Stimulated activated naive CD8-positive, alpha-beta T cell treated with anti-CD3 and anti-CD28 coated beads, Interleukin-15, amount 100 ng/mL, for 72 hours (primary cell): ENCODE measurements at regions not wholly inside any gene's neighbourhood (a gene's known extent, or its start where the extent isn't known, plus 50 kb on each side); places are given as distances from the start of the nearest gene placed in this dataset.
A peak's percentile ranks its signal among the peaks of the same experiment; 100 is the strongest.

Experiments
- ATAC-seq: fragments of 150-1000 bp; cut with Tn5 transposase; 2 replicates; pipeline ENCODE4 v1.10.0; 2021; ENCODE audit warnings: mild to moderate bottlenecking, moderate library complexity
- DNase-seq, 2 donors: peaks; one replicate each; pipeline ENCODE4 v3.0.0; 2021 to 2022
- H3K27ac Mint-ChIP-seq, 2 donors: one replicate each; pipeline ENCODE4 v1.8.0; 2022; ENCODE audit warnings: mild to moderate bottlenecking in 2 of 2, mixed read lengths in 2 of 2, moderate library complexity in 2 of 2
- H3K27me3 Mint-ChIP-seq: one replicate; pipeline ENCODE4 v1.8.0; 2022; ENCODE audit warnings: mixed read lengths
- H3K4me1 Mint-ChIP-seq: one replicate; pipeline ENCODE4 v1.8.0; 2022; ENCODE audit warnings: mild to moderate bottlenecking, mixed read lengths
- H3K4me3 Mint-ChIP-seq, 2 donors: one replicate each; pipeline ENCODE4 v1.8.0; 2022; ENCODE audit warnings: mild to moderate bottlenecking in 2 of 2, mixed read lengths in 2 of 2, moderate library complexity in 1 of 2
- H3K9me3 Mint-ChIP-seq, 2 donors: one replicate each; pipeline ENCODE4 v1.8.0; 2022; ENCODE audit warnings: mixed read lengths in 2 of 2

DNA sequence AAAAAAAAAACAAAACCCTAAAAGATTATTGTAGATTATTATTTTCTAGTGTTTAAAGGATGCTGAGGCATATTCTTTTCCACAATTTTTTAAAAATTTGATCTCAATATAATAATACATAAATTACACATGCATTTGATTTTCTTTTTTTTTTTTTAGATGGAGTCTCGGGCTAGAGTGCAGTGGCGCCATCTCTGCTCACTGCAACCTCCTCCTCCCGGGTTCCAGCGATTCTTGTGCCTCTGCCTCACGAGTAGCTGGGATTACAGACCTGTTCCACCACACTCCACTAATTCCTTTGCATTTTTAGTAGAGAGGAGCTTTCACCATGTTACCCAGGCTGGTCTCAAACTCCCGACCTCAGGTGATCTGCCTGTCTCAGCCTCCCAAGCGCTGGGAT lies 83.5 kb upstream of the TSPAN5 start:
- H3K4me1 Mint-ChIP-seq, result peaks cover 4% of the 10 kb centered on the region
- H3K27me3 Mint-ChIP-seq, result no peaks in the 10 kb centered on the region
- H3K9me3 Mint-ChIP-seq, result peaks cover 8 to 16% of the 10 kb centered on the region in 2 donors
- ATAC-seq, result no peak
- no peak for DNase-seq
- no peak overlapping the region for H3K4me3 Mint-ChIP-seq
- peak overlapping the region in 1 of 2 donors; percentile 67 for H3K27ac Mint-ChIP-seq

- Mint-ChIP-seq H3K27me3 (no peaks in the 10 kb centered on the region), H3K4me3 (no peak overlapping the region), H3K9me3 (peaks cover 8 to 16% of the 10 kb centered on the region in 2 donors), H3K27ac (no peak overlapping the region), H3K4me1 (no peaks in the 10 kb centered on the region)
- no peak for ATAC-seq
- DNase-seq, result no peak
Measured at GRCh38 chr4:98739751-98740150, 81.3 kb upstream of the TSPAN5 start.

GRCh38 chr4:98733601-98734000 lies 75.2 kb upstream of the TSPAN5 start:
- no peak for ATAC-seq
- H3K4me3 Mint-ChIP-seq, result no peak overlapping the region
- no peak overlapping the region for H3K27ac Mint-ChIP-seq
- H3K27me3 Mint-ChIP-seq, result no peaks in the 10 kb centered on the region
- H3K4me1 Mint-ChIP-seq, result peaks cover 3% of the 10 kb centered on the region
- H3K9me3 Mint-ChIP-seq, result peaks cover 8 to 16% of the 10 kb centered on the region in 2 donors
- DNase-seq, result no peak

GRCh38 chr4:98728871-98729270 lies 70.5 kb upstream of the TSPAN5 start:
- H3K4me3 Mint-ChIP-seq, result no peak overlapping the region
- no peak overlapping the region for H3K27ac Mint-ChIP-seq
- ATAC-seq (no peak), DNase-seq (no peak)
- H3K27me3 Mint-ChIP-seq, result no peaks in the 10 kb centered on the region
- H3K9me3 Mint-ChIP-seq, result peaks cover 22 to 27% of the 10 kb centered on the region in 2 donors
- H3K4me1 Mint-ChIP-seq, result peaks cover 9% of the 10 kb centered on the region

DNA sequence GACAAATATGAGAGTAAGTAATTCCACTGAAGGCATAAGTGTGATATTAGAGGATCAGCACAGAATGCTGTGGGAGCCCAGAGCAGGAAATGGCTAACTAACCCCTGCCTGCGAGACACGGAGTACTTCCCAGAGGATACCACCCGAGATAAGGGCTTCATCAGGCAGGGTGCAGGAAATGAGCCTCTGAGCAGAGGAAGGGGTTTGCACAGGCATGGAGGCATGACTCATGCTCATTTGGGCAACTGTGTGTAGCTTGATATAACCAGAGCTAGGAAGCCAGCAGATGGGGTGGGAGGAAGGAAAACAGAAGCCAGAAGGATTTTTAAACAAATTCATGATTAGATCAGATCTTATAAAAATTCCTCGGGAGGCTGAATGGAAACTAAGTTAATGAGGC lies 70.0 kb upstream of the TSPAN5 start:
- Mint-ChIP-seq H3K9me3 (peaks cover 22 to 29% of the 10 kb centered on the region in 2 donors), H3K4me1 (peaks cover 9% of the 10 kb centered on the region), H3K27ac (no peak overlapping the region), H3K27me3 (no peaks in the 10 kb centered on the region), H3K4me3 (peak overlapping the region in 1 of 2 donors; percentile 32)
- DNase-seq (no peak), ATAC-seq (peak; percentile 46)

DNA sequence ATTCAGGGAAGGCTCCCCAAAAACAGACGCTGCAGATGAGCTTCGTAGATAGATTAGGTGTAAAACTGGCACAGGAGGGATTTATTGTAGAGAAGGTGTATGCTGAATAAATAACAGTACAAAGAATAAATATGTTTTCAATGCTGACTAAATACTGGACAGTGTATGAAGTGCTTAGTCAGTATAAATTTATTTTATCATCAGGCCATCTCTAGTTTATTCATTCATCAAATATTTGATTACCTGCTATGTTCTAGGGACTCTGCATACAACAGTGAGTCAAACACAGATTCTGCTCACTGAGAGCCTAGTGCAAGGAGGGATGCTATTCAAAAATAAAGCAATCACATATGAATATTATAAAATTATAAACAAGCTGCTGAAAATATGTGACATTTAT lies 63.6 kb upstream of the TSPAN5 start:
- Mint-ChIP-seq H3K4me3 (no peak overlapping the region), H3K9me3 (peaks cover 26 to 29% of the 10 kb centered on the region in 2 donors), H3K4me1 (no peaks in the 10 kb centered on the region), H3K27me3 (no peaks in the 10 kb centered on the region), H3K27ac (no peak overlapping the region)
- ATAC-seq (no peak), DNase-seq (no peak)

DNA sequence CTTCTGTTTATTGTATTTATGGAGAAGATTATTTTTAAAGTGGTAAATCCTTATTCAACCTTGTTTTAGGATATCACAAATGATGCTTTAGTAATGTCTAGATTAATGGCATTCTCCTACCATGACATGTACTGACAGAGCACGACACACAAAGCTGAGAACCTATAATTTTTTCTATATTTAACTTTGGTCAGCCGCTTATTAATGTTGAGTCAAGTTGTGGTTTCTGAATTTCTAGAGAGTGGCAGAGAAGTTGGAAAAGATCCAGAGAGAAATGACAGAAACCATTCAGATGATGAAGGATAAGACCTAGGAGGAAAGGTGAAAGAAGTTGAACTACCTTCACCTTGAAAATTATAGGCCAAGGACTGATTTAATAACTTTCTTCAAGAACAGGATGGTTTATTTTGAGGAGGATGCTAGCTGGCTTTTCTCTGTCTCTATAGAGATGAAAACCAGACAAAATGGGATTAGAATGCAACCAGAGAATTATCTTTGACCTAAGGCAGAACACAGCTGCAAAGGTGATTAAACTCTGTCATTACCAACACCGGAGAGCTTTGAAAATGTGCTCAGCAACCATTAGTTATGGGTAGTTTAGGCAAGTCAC lies 62.6 kb upstream of the TSPAN5 start:
- H3K9me3 Mint-ChIP-seq, result peaks cover 23 to 24% of the 10 kb centered on the region in 2 donors
- H3K4me1 Mint-ChIP-seq, result no peaks in the 10 kb centered on the region
- no peaks in the 10 kb centered on the region for H3K27me3 Mint-ChIP-seq
- H3K4me3 Mint-ChIP-seq, result no peak overlapping the region
- H3K27ac Mint-ChIP-seq, result no peak overlapping the region
- ATAC-seq (no peak), DNase-seq (no peak)

DNA sequence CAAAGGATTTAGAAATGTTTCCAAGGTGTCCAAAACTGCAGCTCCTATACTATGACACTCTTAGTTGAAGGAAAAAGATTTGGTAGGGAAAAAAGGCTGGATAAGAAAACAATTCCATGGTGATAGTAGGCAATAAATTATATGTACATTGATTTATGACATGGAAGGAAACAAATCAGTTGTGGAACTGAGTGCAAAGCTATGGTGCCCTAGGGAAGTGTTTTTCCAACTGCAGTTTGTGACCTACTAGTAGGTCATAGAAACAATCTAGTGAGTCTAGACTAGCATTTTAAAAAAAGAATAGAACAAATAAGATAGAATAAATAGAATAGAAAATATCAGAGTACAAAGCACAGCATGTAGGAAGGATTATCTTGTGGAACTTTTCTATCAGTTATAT lies 58.4 kb upstream of the TSPAN5 start:
- Mint-ChIP-seq H3K27me3 (no peaks in the 10 kb centered on the region), H3K27ac (no peak overlapping the region), H3K4me3 (no peak overlapping the region), H3K4me1 (no peaks in the 10 kb centered on the region), H3K9me3 (peaks cover 8 to 10% of the 10 kb centered on the region in 2 donors)
- DNase-seq (no peak), ATAC-seq (no peak)

DNA sequence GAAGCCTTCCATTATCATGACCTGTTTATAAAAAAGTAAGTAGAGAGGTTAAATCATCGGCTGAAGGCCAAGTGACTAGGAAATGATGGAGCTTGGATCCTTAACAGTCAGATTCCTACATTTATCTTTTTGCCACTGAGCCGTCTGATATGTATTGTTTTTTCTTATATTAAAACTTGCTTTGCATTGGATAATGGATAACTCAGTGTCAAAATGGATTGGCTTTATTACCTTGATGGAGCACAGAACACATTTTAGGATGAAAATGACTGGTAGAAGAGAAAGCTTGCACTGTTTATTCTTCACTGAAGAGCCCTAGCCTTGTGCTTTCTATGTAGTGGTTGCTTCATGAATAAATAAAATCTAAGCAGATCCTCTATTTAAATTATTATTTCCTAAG lies 54.2 kb upstream of the TSPAN5 start:
- peaks cover 23 to 25% of the 10 kb centered on the region in 2 donors for H3K9me3 Mint-ChIP-seq
- ATAC-seq (no peak), DNase-seq (no peak)
- H3K4me1 Mint-ChIP-seq, result no peaks in the 10 kb centered on the region
- no peak overlapping the region for H3K27ac Mint-ChIP-seq
- no peaks in the 10 kb centered on the region for H3K27me3 Mint-ChIP-seq
- H3K4me3 Mint-ChIP-seq, result no peak overlapping the region

- H3K9me3 Mint-ChIP-seq, result peaks cover 27% of the 10 kb centered on the region in 2 donors
- H3K4me1 Mint-ChIP-seq, result peaks cover 10% of the 10 kb centered on the region
- H3K27me3 Mint-ChIP-seq, result no peaks in the 10 kb centered on the region
- DNase-seq, result no peak
- ATAC-seq, result no peak
- no peak overlapping the region for H3K4me3 Mint-ChIP-seq
- H3K27ac Mint-ChIP-seq, result no peak overlapping the region
Measured at GRCh38 chr4:98711526-98711925, 53.1 kb upstream of the TSPAN5 start.

GRCh38 chr4:98710831-98711230 lies 52.4 kb upstream of the TSPAN5 start:
- DNase-seq, result no peak
- Mint-ChIP-seq H3K27ac (no peak overlapping the region), H3K27me3 (no peaks in the 10 kb centered on the region), H3K4me1 (peaks cover 17% of the 10 kb centered on the region), H3K4me3 (no peak overlapping the region), H3K9me3 (peaks cover 33 to 34% of the 10 kb centered on the region in 2 donors)
- no peak for ATAC-seq
